Activated CD8-positive, alpha-beta T cell treated with anti-CD3 and anti-CD28 coated beads for 36 hours (primary cell): ENCODE measurements at regions not wholly inside any gene's neighbourhood (a gene's known extent, or its start where the extent isn't known, plus 50 kb on each side); places are given as distances from the start of the nearest gene placed in this dataset.

Experiments used
- ATAC-seq: fragments of 200-7000 bp; cut with Tn5 transposase; one replicate; pipeline ENCODE4 v1.10.0; 2021; ENCODE audit warnings: mild to moderate bottlenecking, moderate library complexity
- CTCF ChIA-PET: fragments of 350-600 bp; sonication (Branson Sonifier 250); formaldehyde crosslinking; loops from one replicate; lab custom pipeline; 2021; ENCODE audit warnings: antibody characterized with exemption; lab: Charles Lee
- POLR2A ChIA-PET: fragments of 350-600 bp; sonication (Branson Sonifier 250); formaldehyde crosslinking; loops from one replicate; lab custom pipeline; 2021; ENCODE audit warnings: antibody characterized with exemption; lab: Charles Lee
- DNase-seq: peaks from one replicate; pipeline ENCODE4 v3.0.0-alpha.2; 2020
- H3K27ac Mint-ChIP-seq: one replicate; pipeline ENCODE4 v1.8.0; 2021; ENCODE audit warnings: mild to moderate bottlenecking, mixed read lengths
- H3K27me3 Mint-ChIP-seq: one replicate; pipeline ENCODE4 v1.8.0; 2021; ENCODE audit warnings: mixed read lengths
- H3K36me3 Mint-ChIP-seq: one replicate; pipeline ENCODE4 v1.8.0; 2021; ENCODE audit warnings: low read depth, mixed read lengths
- H3K4me1 Mint-ChIP-seq: one replicate; pipeline ENCODE4 v1.8.0; 2021; ENCODE audit warnings: low read depth, mixed read lengths
- H3K4me3 Mint-ChIP-seq: one replicate; pipeline ENCODE4 v1.8.0; 2021; ENCODE audit warnings: mild to moderate bottlenecking, moderate library complexity, mixed read lengths
- H3K9me3 Mint-ChIP-seq: one replicate; pipeline ENCODE4 v1.8.0; 2021; ENCODE audit warnings: mixed read lengths
- intact Hi-C: fragments of 100-400 bp; cut with micrococcal nuclease; formaldehyde crosslinking; loops from one replicate; pipeline ENCODE4 v1.10.0; 2022
- TF ChIP-seq, protein P1 (sequence below): fragments of 200-600 bp; IDR thresholded peaks from one replicate; pipeline ENCODE4 v1.8.0; 2022; ENCODE audit warnings: antibody characterized with exemption, mild to moderate bottlenecking

DNA sequence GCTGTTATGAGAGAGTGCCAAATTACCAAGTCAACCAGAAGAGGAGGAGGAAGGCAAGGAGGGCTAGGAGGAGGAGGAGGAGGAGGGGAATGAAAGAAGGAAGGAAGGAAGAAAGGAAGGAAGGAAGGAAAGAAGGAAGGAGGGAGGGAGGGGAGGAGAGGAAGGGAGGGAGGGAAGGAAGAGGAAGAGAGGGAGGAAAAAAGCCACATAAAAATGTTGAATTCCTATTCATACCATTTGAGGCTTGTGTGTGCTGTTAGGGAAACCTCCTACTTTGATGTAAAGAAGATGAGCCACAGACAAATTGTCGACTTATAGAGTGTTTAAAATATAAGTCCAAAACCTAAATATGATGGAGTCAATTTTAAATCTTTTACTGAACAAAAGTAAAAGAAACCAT is 65.3 kb upstream of the MYLIP start:
- DNase-seq, result no peak
- Mint-ChIP-seq H3K9me3 (no peaks in the 10 kb centered on the region), H3K27me3 (peaks cover 2% of the 10 kb centered on the region), H3K36me3 (no peaks in the 10 kb centered on the region), H3K27ac (no peak overlapping the region), H3K4me1 (no peaks in the 10 kb centered on the region), H3K4me3 (no peak overlapping the region)
- TF ChIP-seq, protein P1, sequence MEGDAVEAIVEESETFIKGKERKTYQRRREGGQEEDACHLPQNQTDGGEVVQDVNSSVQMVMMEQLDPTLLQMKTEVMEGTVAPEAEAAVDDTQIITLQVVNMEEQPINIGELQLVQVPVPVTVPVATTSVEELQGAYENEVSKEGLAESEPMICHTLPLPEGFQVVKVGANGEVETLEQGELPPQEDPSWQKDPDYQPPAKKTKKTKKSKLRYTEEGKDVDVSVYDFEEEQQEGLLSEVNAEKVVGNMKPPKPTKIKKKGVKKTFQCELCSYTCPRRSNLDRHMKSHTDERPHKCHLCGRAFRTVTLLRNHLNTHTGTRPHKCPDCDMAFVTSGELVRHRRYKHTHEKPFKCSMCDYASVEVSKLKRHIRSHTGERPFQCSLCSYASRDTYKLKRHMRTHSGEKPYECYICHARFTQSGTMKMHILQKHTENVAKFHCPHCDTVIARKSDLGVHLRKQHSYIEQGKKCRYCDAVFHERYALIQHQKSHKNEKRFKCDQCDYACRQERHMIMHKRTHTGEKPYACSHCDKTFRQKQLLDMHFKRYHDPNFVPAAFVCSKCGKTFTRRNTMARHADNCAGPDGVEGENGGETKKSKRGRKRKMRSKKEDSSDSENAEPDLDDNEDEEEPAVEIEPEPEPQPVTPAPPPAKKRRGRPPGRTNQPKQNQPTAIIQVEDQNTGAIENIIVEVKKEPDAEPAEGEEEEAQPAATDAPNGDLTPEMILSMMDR, result no peak
- ChIA-PET CTCF (no interaction called here), POLR2A (no interaction called here)
- ATAC-seq, result no peak
- intact Hi-C loops, result no loop called here

DNA sequence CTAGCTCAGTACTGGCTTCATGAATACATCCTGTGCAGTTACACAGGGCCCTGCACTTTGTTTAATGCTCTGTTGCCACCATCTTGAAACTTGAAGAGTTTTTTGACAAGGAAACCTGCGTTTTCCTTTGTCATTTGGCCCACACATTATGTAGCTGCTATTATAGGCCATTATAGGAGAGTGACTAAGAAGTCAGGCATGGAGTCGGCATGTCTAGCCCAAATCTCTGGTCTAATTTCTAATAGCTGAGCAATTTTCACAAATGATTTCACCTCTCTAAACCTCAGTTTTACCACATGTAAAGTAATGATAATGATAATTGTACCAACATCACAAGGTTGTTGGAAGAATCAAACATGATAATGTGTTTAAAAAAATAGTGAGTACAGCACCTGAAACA is 67.1 kb upstream of the MYLIP start:
- Mint-ChIP-seq H3K4me3 (no peak overlapping the region), H3K27me3 (peaks cover 4% of the 10 kb centered on the region), H3K4me1 (no peaks in the 10 kb centered on the region), H3K9me3 (no peaks in the 10 kb centered on the region), H3K36me3 (no peaks in the 10 kb centered on the region), H3K27ac (no peak overlapping the region)
- DNase-seq, result no peak
- POLR2A ChIA-PET, result no interaction called here
- TF ChIP-seq, protein P1, result no peak
- CTCF ChIA-PET, result no interaction called here
- intact Hi-C loops, result no loop called here
- ATAC-seq, result no peak

DNA sequence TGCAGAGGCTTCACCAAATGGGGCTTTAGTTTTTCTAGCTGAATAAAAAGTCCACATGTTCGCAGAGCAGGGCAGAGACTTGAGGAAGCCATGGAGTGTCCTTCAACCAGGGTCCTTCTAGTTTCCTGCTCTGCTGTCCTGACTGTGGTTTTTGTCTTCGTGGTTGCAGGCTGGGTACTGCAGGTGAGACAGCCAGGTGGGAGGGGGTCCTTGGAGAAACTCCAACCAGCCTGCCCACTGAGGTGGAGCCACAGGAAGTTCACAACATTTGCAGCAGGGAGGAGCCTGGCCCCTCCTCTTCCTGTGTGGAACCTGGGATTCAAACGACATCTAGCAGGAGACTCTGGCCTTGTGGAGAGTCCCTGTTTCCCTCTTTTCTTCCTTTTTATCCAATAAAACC is 68.8 kb upstream of the MYLIP start:
- DNase-seq (no peak), ATAC-seq (no peak)
- Mint-ChIP-seq H3K27ac (no peak overlapping the region), H3K36me3 (no peaks in the 10 kb centered on the region), H3K4me1 (no peaks in the 10 kb centered on the region), H3K4me3 (no peak overlapping the region), H3K27me3 (peaks cover 3% of the 10 kb centered on the region), H3K9me3 (no peaks in the 10 kb centered on the region)
- intact Hi-C loops, result no loop called here
- ChIA-PET POLR2A (no interaction called here), CTCF (no interaction called here)
- TF ChIP-seq, protein P1, result no peak

DNA sequence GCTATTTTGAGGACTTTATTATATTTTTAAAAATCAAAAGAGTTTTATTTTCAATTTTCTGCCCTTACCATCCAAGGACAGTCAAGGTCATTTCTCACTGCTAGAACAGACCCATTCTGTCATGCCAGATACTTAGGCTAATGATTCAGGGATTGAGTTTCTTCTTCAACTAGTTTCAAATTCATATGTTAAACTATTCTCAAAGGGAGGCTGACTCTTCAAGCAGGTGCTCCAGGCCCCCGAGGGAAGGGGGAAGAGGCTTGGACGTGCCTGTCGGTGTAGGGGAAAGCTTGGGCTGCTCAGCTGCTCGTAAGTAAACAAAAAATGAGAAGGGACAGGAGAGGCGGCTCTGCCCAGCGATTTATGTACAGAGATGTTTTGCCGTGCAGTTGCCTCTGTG is 69.4 kb upstream of the MYLIP start:
- ChIA-PET POLR2A (no interaction called here), CTCF (no interaction called here)
- peaks cover 1% of the 10 kb centered on the region for H3K27me3 Mint-ChIP-seq
- ATAC-seq (no peak), DNase-seq (no peak)
- H3K4me1 Mint-ChIP-seq, result no peaks in the 10 kb centered on the region
- intact Hi-C loops, result no loop called here
- H3K27ac Mint-ChIP-seq, result no peak overlapping the region
- TF ChIP-seq, protein P1, result no peak
- H3K36me3 Mint-ChIP-seq, result no peaks in the 10 kb centered on the region
- no peaks in the 10 kb centered on the region for H3K9me3 Mint-ChIP-seq
- no peak overlapping the region for H3K4me3 Mint-ChIP-seq

DNA sequence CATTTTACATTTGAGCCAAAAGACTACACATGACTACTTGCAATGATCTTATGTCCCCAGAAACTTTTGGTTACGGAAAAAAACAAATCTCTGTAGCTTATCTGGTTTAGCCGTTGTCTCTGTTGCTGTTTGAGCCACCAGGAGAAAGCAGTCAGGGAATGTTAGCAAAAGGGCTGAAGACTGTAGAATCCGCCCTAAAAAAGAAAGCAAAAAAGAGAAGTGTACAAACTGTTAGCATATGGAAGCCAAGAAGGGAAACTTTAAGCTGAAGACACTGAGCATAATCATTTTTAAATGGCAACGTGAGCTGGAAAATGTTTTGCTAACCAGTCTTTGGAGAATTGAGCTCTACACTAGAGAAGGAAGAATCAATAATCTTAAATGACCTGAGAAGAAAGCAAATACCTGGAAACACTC is 69.9 kb upstream of the MYLIP start:
- Mint-ChIP-seq H3K27me3 (peaks cover 1% of the 10 kb centered on the region), H3K27ac (no peak overlapping the region), H3K4me1 (no peaks in the 10 kb centered on the region), H3K9me3 (no peaks in the 10 kb centered on the region), H3K36me3 (no peaks in the 10 kb centered on the region), H3K4me3 (no peak overlapping the region)
- POLR2A ChIA-PET, result no interaction called here
- ATAC-seq (no peak), DNase-seq (no peak)
- intact Hi-C loops, result no loop called here
- CTCF ChIA-PET, result no interaction called here
- TF ChIP-seq, protein P1, result no peak
